GM21367 (cell line): ENCODE measurements at regions not wholly inside any gene's neighbourhood (a gene's known extent, or its start where the extent isn't known, plus 50 kb on each side); places are given as distances from the start of the nearest gene placed in this dataset.
A peak's percentile ranks its signal among the peaks of the same experiment; 100 is the strongest.
"Not testable (repeated sequence)": the region's sequence is repeated elsewhere in the genome, so short reads cannot be mapped to it uniquely, and the experiment has no call there.

ENCODE experiments used
- ATAC-seq: cut with Tn5 transposase; IDR thresholded peaks from one replicate; pipeline ENCODE4 v1.9.1; 2021; ENCODE audit not compliant: unreplicated experiment

GRCh38 chr9:124164811-124165210, 92.9 kb upstream of the NEK6 start:
- ATAC-seq = no peak

- no peak for ATAC-seq
Measured at GRCh38 chr9:124174433-124174832, 83.3 kb upstream of the NEK6 start.

- not testable (repeated sequence) for ATAC-seq
Measured at GRCh38 chr9:124177522-124177921, 80.2 kb upstream of the NEK6 start.

GRCh38 chr9:124179196-124180071, 78.3 kb upstream of the NEK6 start:
- ATAC-seq = no peak

GRCh38 chr9:124180557-124180956, 77.2 kb upstream of the NEK6 start:
- ATAC-seq = no peak

GRCh38 chr9:124182741-124183140, 75.0 kb upstream of the NEK6 start:
- ATAC-seq = no peak

GRCh38 chr9:124183772-124184171, 74.0 kb upstream of the NEK6 start:
- no peak for ATAC-seq

- no peak for ATAC-seq
Measured at GRCh38 chr9:124185413-124185812, 72.3 kb upstream of the NEK6 start.

- no peak for ATAC-seq
Measured at GRCh38 chr9:124187311-124187710, 70.4 kb upstream of the NEK6 start.

- ATAC-seq = no peak
Measured at GRCh38 chr9:124188331-124189110, 69.2 kb upstream of the NEK6 start.

- ATAC-seq = no peak
Measured at GRCh38 chr9:124190761-124191160, 67.0 kb upstream of the NEK6 start.

GRCh38 chr9:124191691-124192395, 65.9 kb upstream of the NEK6 start:
- ATAC-seq = no peak

- ATAC-seq = no peak
Measured at GRCh38 chr9:124196814-124197176, 61.0 kb upstream of the NEK6 start.

GRCh38 chr9:124197177-124198095, 60.3 kb upstream of the NEK6 start:
- peak; percentile 56 for ATAC-seq

- no peak for ATAC-seq
Measured at GRCh38 chr9:124198331-124198730, 59.4 kb upstream of the NEK6 start.

- no peak for ATAC-seq
Measured at GRCh38 chr9:124198948-124199347, 58.8 kb upstream of the NEK6 start.

GRCh38 chr9:124199474-124199873, 58.3 kb upstream of the NEK6 start:
- no peak for ATAC-seq

GRCh38 chr9:124202447-124202971, 55.2 kb upstream of the NEK6 start:
- peak; percentile 68 for ATAC-seq

- ATAC-seq = no peak
Measured at GRCh38 chr9:124205686-124206352, 51.9 kb upstream of the NEK6 start.

GRCh38 chr9:124206391-124206790, 51.4 kb upstream of the NEK6 start:
- ATAC-seq = no peak
